ENCODE measurements at regions not wholly inside any gene's neighbourhood (a gene's known extent, or its start where the extent isn't known, plus 50 kb on each side); places are given as distances from the start of the nearest gene placed in this dataset.

GRCh38 chr5:138702166-138703077, 50.8 kb upstream of the CTNNA1 start:
- no peak for TF ChIP-seq YY1 (IDR thresholded peaks at IDR 0.05; ENCODE audit: insufficient read depth, insufficient read length)
- no peak for TF ChIP-seq SUZ12 (IDR thresholded peaks at IDR 0.05; ENCODE audit: extremely low read depth, insufficient read depth, insufficient read length)

Measured in NT2/D1 (cell line).